Endothelial cell of umbilical vein (primary cell): ENCODE measurements at regions not wholly inside any gene's neighbourhood (a gene's known extent, or its start where the extent isn't known, plus 50 kb on each side); places are given as distances from the start of the nearest gene placed in this dataset.

Experiments
- CTCF ChIP-seq, 2 donors: IDR thresholded peaks; 1 replicate in 1 of 2; 2 replicates in 1 of 2; pipeline ENCODE4 v1.5.1; 2011; ENCODE audit warnings: low read length in 2 of 2, mild to moderate bottlenecking in 2 of 2, moderate library complexity in 2 of 2, control low read depth in 1 of 2, inconsistent platforms in 1 of 2, low read depth in 1 of 2; ENCODE audit not compliant: insufficient read depth in 1 of 2; ENCODE audit errors: extremely low read depth in 1 of 2
- EZH2 ChIP-seq: IDR thresholded peaks from 2 replicates; pipeline ENCODE4 v1.6.1; 2012; ENCODE audit warnings: borderline replicate concordance, low read depth, mild to moderate bottlenecking, moderate library complexity, low read length, inconsistent platforms; ENCODE audit not compliant: severe bottlenecking
- FOS ChIP-seq: IDR thresholded peaks from 2 replicates; pipeline ENCODE4 v1.6.1; 2011; ENCODE audit warnings: mild to moderate bottlenecking, low read length, moderate library complexity, borderline replicate concordance; ENCODE audit not compliant: insufficient read depth
- MYC ChIP-seq: IDR thresholded peaks from one replicate; pipeline ENCODE4 v1.6.1; 2011; ENCODE audit warnings: mild to moderate bottlenecking, low read depth, low read length
- POLR2A ChIP-seq: IDR thresholded peaks from 2 replicates; pipeline ENCODE4 v1.6.1; 2012; ENCODE audit warnings: low read depth, mild to moderate bottlenecking, control low read depth, low read length
- POLR2AphosphoS5 ChIP-seq: IDR thresholded peaks from 2 replicates; pipeline ENCODE4 v1.6.1; 2012; ENCODE audit warnings: low read depth, mild to moderate bottlenecking, control low read depth, low read length, moderate library complexity; ENCODE audit not compliant: insufficient read depth
- TF ChIP-seq, protein P1 (sequence below): IDR thresholded peaks from 2 replicates; pipeline ENCODE4 v1.6.1; 2011; ENCODE audit not compliant: insufficient read depth, insufficient read length

- TF ChIP-seq CTCF (IDR thresholded peaks at IDR 0.05; ENCODE audit: extremely low read depth in 1 of 2, insufficient read depth in 1 of 2, low read depth in 1 of 2, low read length in 2 of 2) (no peak), POLR2A (no peak), MYC (no peak), EZH2 (no peak), FOS (no peak), POLR2AphosphoS5 (no peak)
- TF ChIP-seq, protein P1, sequence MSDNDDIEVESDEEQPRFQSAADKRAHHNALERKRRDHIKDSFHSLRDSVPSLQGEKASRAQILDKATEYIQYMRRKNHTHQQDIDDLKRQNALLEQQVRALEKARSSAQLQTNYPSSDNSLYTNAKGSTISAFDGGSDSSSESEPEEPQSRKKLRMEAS = no peak
Observed at GRCh38 chr2:81661081-81661480, 1356.5 kb upstream of the LRRTM1 start.
